A673 (cell line): ENCODE measurements at regions not wholly inside any gene's neighbourhood (a gene's known extent, or its start where the extent isn't known, plus 50 kb on each side); places are given as distances from the start of the nearest gene placed in this dataset.

Experiments used
- EZH2 ChIP-seq: fragments of 200-600 bp; sonication (generic); IDR thresholded peaks from 2 replicates; pipeline ENCODE4 v1.6.1; 2017; ENCODE audit warnings: borderline replicate concordance, low read depth, mild to moderate bottlenecking, mixed read lengths, antibody characterized with exemption, low read length; ENCODE audit not compliant: poor library complexity, severe bottlenecking
- TF ChIP-seq, protein P1 (sequence below): fragments of 300-800, 200-600 bp; sonication (generic); conservative IDR thresholded peaks from 2 replicates; pipeline ENCODE4 v1.5.1; 2017; ENCODE audit warnings: low read depth, mild to moderate bottlenecking, antibody characterized with exemption, low read length, moderate library complexity, mixed read lengths

DNA sequence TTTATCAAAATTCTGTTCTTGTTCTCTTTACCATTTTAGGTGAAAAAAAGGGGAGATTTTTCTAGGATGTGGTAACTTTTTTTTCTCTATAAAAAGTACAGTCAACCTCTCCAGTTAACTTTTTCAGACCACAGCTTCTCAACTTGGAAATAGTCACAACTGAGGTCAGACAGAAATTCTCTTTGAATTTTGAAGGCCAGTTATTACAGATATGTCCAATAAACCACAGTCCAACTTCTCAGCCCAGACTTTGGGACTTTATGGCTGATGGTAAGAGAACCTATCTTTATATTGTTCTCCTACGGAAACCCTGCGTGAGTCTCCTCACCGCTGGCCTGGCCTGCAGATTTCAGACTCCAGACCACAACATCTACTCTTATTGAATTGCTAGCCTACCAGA, 176.7 kb downstream of the DACT1 start:
- TF ChIP-seq, protein P1, sequence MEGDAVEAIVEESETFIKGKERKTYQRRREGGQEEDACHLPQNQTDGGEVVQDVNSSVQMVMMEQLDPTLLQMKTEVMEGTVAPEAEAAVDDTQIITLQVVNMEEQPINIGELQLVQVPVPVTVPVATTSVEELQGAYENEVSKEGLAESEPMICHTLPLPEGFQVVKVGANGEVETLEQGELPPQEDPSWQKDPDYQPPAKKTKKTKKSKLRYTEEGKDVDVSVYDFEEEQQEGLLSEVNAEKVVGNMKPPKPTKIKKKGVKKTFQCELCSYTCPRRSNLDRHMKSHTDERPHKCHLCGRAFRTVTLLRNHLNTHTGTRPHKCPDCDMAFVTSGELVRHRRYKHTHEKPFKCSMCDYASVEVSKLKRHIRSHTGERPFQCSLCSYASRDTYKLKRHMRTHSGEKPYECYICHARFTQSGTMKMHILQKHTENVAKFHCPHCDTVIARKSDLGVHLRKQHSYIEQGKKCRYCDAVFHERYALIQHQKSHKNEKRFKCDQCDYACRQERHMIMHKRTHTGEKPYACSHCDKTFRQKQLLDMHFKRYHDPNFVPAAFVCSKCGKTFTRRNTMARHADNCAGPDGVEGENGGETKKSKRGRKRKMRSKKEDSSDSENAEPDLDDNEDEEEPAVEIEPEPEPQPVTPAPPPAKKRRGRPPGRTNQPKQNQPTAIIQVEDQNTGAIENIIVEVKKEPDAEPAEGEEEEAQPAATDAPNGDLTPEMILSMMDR = no peak
- no peak for TF ChIP-seq EZH2
